Peyer's patch (tissue), 4 donors: ENCODE measurements at regions not wholly inside any gene's neighbourhood (a gene's known extent, or its start where the extent isn't known, plus 50 kb on each side); places are given as distances from the start of the nearest gene placed in this dataset.

Source experiments
- CTCF ChIP-seq, 6 experiments: fragments of 450-650 bp in 4 of 6; fragments of 200-600 bp in 2 of 6; sonication (generic) in 1 of 6; IDR thresholded peaks; one replicate each; pipeline ENCODE4 v1.5.1; 2017 to 2019; ENCODE audit warnings: antibody characterized with exemption in 6 of 6, mild to moderate bottlenecking in 3 of 6, moderate library complexity in 1 of 6
- POLR2A ChIP-seq, 2 donors: fragments of 450-650 bp; IDR thresholded peaks; one replicate each; pipeline ENCODE4 v1.5.1; 2017; ENCODE audit warnings: antibody characterized with exemption in 2 of 2, mild to moderate bottlenecking in 2 of 2, moderate library complexity in 2 of 2

- no peak for TF ChIP-seq CTCF (IDR thresholded peaks at IDR 0.05)
- TF ChIP-seq POLR2A (IDR thresholded peaks at IDR 0.05), result no peak
Measured at GRCh38 chr14:25350021-25350420, 300.1 kb upstream of the STXBP6 start.
